ENCODE measurements at regions not wholly inside any gene's neighbourhood (a gene's known extent, or its start where the extent isn't known, plus 50 kb on each side); places are given as distances from the start of the nearest gene placed in this dataset.
"Not testable (repeated sequence)": the region's sequence is repeated elsewhere in the genome, so short reads cannot be mapped to it uniquely, and the experiment has no call there.

GRCh38 chr6:23534351-23534750 is 591.7 kb upstream of the NRSN1 start:
- POLR2A ChIA-PET = no interaction called here
- Mint-ChIP-seq H3K4me3 (ENCODE audit: unreplicated experiment) (no peak overlapping the region), H3K27ac (ENCODE audit: low read depth, unreplicated experiment) (no peak overlapping the region), H3K36me3 (ENCODE audit: insufficient read depth, unreplicated experiment) (no peaks in the 10 kb centered on the region), H3K9me3 (ENCODE audit: unreplicated experiment) (no peaks in the 10 kb centered on the region), H3K27me3 (ENCODE audit: insufficient read depth, unreplicated experiment) (no peaks in the 10 kb centered on the region), H3K4me1 (ENCODE audit: insufficient read depth, unreplicated experiment) (peaks cover 45% of the 10 kb centered on the region)
- DNase-seq (ENCODE audit: unreplicated experiment) = peak; percentile 41
- no peak for TF ChIP-seq CTCF (IDR thresholded peaks at IDR 0.05; ENCODE audit: unreplicated experiment)
- intact Hi-C loops (cut with micrococcal nuclease) = no loop called here
- BruUV-seq (replicated peaks) = no TSS peak
- CTCF ChIA-PET = interaction anchor here (0.5 kb wide), 1 partner anchor 31 kb away, joined by 3 read pairs; no protein-coding TSS in a partner anchor

GRCh38 chr6:23535101-23535500 is 590.9 kb upstream of the NRSN1 start:
- Mint-ChIP-seq H3K4me1 (ENCODE audit: insufficient read depth, unreplicated experiment) (peaks cover 39% of the 10 kb centered on the region), H3K36me3 (ENCODE audit: insufficient read depth, unreplicated experiment) (no peaks in the 10 kb centered on the region), H3K4me3 (ENCODE audit: unreplicated experiment) (no peak overlapping the region), H3K27ac (ENCODE audit: low read depth, unreplicated experiment) (peak overlapping the region; percentile 63), H3K27me3 (ENCODE audit: insufficient read depth, unreplicated experiment) (no peaks in the 10 kb centered on the region), H3K9me3 (ENCODE audit: unreplicated experiment) (no peaks in the 10 kb centered on the region)
- ChIA-PET POLR2A (no interaction called here), CTCF (interaction anchor here (0.5 to 0.7 kb wide), 2 partner anchors 32 to 198 kb away, joined by 3 read pairs; no protein-coding TSS in a partner anchor)
- no TSS peak for BruUV-seq (replicated peaks)
- DNase-seq (ENCODE audit: unreplicated experiment) = no peak
- intact Hi-C loops (cut with micrococcal nuclease) = no loop called here
- no peak for TF ChIP-seq CTCF (IDR thresholded peaks at IDR 0.05; ENCODE audit: unreplicated experiment)

GRCh38 chr6:23537828-23538227 is 588.2 kb upstream of the NRSN1 start:
- Mint-ChIP-seq H3K27ac (ENCODE audit: low read depth, unreplicated experiment) (no peak overlapping the region), H3K36me3 (ENCODE audit: insufficient read depth, unreplicated experiment) (no peaks in the 10 kb centered on the region), H3K4me1 (ENCODE audit: insufficient read depth, unreplicated experiment) (peaks cover 20% of the 10 kb centered on the region), H3K9me3 (ENCODE audit: unreplicated experiment) (no peaks in the 10 kb centered on the region), H3K27me3 (ENCODE audit: insufficient read depth, unreplicated experiment) (no peaks in the 10 kb centered on the region), H3K4me3 (ENCODE audit: unreplicated experiment) (no peak overlapping the region)
- no TSS peak for BruUV-seq (replicated peaks)
- intact Hi-C loops (cut with micrococcal nuclease) = no loop called here
- POLR2A ChIA-PET = no interaction called here
- DNase-seq (ENCODE audit: unreplicated experiment) = no peak
- CTCF ChIA-PET = interaction anchor here (0.7 kb wide), 1 partner anchor 46 kb away, joined by 3 read pairs; no protein-coding TSS in a partner anchor
- no peak for TF ChIP-seq CTCF (IDR thresholded peaks at IDR 0.05; ENCODE audit: unreplicated experiment)

- H3K4me3 Mint-ChIP-seq (ENCODE audit: unreplicated experiment) = no peak overlapping the region
- BruUV-seq (replicated peaks) = no TSS peak
- no peak for TF ChIP-seq CTCF (IDR thresholded peaks at IDR 0.05; ENCODE audit: unreplicated experiment)
These were observed 578.2 kb upstream of the NRSN1 start for GRCh38 chr6:23547851-23548250.

GRCh38 chr6:23554953-23555352 is 571.1 kb upstream of the NRSN1 start:
- H3K9me3 Mint-ChIP-seq (ENCODE audit: unreplicated experiment); POLR2A ChIA-PET; intact Hi-C loops (cut with micrococcal nuclease); H3K36me3 Mint-ChIP-seq (ENCODE audit: insufficient read depth, unreplicated experiment); H3K27ac Mint-ChIP-seq (ENCODE audit: low read depth, unreplicated experiment); H3K4me1 Mint-ChIP-seq (ENCODE audit: insufficient read depth, unreplicated experiment); H3K4me3 Mint-ChIP-seq (ENCODE audit: unreplicated experiment); H3K27me3 Mint-ChIP-seq (ENCODE audit: insufficient read depth, unreplicated experiment); BruUV-seq (replicated peaks); CTCF ChIA-PET; DNase-seq (ENCODE audit: unreplicated experiment): not testable (repeated sequence)

More at GRCh38 chr6:23547851-23548250, 578.2 kb upstream of the NRSN1 start:
- Mint-ChIP-seq H3K27me3 (ENCODE audit: insufficient read depth, unreplicated experiment) (no peaks in the 10 kb centered on the region), H3K27ac (ENCODE audit: low read depth, unreplicated experiment) (no peak overlapping the region), H3K9me3 (ENCODE audit: unreplicated experiment) (peaks cover 6% of the 10 kb centered on the region), H3K4me1 (ENCODE audit: insufficient read depth, unreplicated experiment) (no peaks in the 10 kb centered on the region), H3K36me3 (ENCODE audit: insufficient read depth, unreplicated experiment) (no peaks in the 10 kb centered on the region)
- intact Hi-C loops (cut with micrococcal nuclease) = no loop called here
- DNase-seq (ENCODE audit: unreplicated experiment) = peak; percentile 27
- ChIA-PET CTCF (no interaction called here), POLR2A (interaction anchor here (0.5 kb wide), 1 partner anchor 722 kb away, joined by 3 read pairs; no protein-coding TSS in a partner anchor)
